Fibroblast of the aortic adventitia (primary cell): ENCODE measurements at regions not wholly inside any gene's neighbourhood (a gene's known extent, or its start where the extent isn't known, plus 50 kb on each side); places are given as distances from the start of the nearest gene placed in this dataset.
A peak's percentile ranks its signal among the peaks of the same experiment; 100 is the strongest.

Source experiments
- DNase-seq: peaks from one replicate; pipeline ENCODE4 v3.0.0-alpha.2; 2010; ENCODE audit warnings: low read depth
- H3K4me3 ChIP-seq: 2 replicates; pipeline ENCODE4 v1.5.1; 2011; ENCODE audit warnings: low read depth, mild to moderate bottlenecking, control low read depth, low read length, moderate library complexity
- CTCF ChIP-seq: IDR thresholded peaks from 2 replicates; pipeline ENCODE4 v1.5.1; 2011; ENCODE audit warnings: mild to moderate bottlenecking, low read length, control low read depth, inconsistent platforms; ENCODE audit not compliant: insufficient read depth

- TF ChIP-seq CTCF: no peak
- no peak for DNase-seq
- H3K4me3 ChIP-seq: no peak overlapping the region
Observed at GRCh38 chr6:79422666-79423065, 114.6 kb downstream of the LCA5 start.

DNA sequence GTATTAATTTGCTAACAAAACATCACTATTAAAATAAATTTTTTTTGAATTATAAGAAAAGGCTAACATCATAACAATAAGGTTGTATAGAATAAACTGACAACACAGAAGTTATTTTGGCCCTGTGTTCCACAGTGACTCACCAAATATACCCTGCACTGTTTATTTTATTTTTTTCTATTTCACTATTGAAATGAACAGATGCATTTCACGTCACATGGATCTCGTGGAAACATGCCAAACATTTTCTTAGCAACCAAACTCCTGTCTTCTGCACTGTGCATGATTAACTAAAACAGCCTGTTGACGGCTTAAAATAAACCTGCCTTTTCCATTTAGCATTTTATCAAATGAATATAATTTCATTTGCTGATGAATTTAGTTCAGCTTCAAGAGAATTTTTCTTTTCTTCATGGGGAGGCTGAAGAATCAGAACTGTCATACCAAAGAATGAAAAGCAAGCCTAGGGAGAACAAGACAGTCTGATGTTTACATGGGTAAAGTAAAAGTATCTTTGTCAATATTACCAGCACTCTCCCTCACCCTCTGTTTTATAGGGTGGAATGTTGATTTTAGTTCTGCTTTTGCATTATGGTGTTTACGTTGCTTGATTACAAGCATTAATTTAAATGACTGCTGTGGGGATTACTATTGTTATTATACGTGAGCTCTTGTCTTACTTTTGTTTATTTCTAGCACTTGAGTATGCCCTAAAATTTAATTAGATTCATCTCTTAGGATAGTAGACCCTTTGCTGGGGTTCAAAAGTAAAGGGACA lies 115.3 kb downstream of the LCA5 start:
- no peak overlapping the region for H3K4me3 ChIP-seq
- peak; percentile 91 for DNase-seq

GRCh38 chr6:79421001-79421411 lies 116.2 kb downstream of the LCA5 start:
- DNase-seq: peak; percentile 73
- no peak overlapping the region for H3K4me3 ChIP-seq
- no peak for TF ChIP-seq CTCF

More for the DNA sequence above, 115.3 kb downstream of the LCA5 start:
- no peak for TF ChIP-seq CTCF

DNA sequence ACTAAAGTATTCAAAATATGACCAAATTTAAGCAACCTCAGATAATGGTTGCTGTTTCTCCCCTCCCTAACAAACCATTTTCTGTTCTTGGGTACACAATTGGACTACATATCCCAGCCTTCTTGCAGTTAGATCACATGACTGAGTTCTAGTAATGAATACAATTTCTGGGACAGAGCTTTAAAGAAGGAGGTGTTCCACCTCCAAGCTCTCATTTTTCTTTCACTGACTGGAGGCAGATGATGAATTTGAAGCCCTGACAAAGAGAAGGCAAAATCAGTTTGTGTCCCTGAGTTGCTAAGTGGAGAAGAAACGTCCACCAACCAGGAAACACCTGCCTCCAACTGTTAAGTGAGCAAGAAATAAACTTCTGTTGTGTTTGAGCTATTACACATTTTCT lies 117.2 kb downstream of the LCA5 start:
- no peak for DNase-seq
- TF ChIP-seq CTCF: no peak
- no peak overlapping the region for H3K4me3 ChIP-seq

DNA sequence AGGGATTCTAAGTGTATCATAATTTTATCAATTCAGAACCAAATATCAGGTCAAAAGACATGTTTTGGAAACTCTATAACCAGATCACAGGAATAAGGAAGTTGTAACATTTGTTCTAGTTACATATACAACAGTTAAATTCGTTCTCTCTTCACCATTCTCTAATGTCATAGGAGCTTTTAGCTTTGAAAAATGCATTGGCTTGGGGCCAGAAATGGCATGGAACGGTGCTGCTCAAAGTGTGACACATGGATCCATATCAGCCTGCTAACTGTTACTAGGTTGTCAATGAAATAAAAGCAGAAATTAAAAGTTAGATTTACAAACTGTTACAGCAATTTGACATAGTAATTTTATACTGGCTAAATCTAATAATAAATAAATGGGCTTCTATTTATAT lies 120.3 kb downstream of the LCA5 start:
- DNase-seq: no peak
- H3K4me3 ChIP-seq: no peak overlapping the region
- TF ChIP-seq CTCF: no peak

DNA sequence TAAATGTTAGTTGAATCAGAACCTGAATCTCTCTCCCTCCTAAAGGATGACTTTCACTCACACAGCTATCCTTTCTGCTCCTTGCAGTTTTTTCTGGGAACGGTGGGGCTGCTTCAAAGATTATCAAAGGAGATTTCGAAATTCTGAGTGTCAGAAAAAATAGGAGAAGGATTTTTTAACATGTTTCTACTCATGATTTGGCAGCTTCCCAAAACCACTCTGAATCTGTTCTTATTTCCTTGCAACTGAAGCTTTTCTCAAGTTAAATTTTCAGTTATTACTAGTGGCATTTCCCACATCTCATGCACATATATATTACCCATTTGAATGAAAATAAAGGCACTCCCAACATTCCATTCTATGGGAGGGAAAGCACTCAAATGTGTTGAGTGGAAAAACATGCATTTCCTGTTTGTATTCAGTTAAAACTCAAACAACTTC lies 123.6 kb downstream of the LCA5 start:
- DNase-seq: peak; percentile 81
- TF ChIP-seq CTCF: no peak
- H3K4me3 ChIP-seq: no peak overlapping the region

- H3K4me3 ChIP-seq: no peak overlapping the region
- no peak for TF ChIP-seq CTCF
- no peak for DNase-seq
Observed at GRCh38 chr6:79410806-79411205, 126.4 kb downstream of the LCA5 start.
